DMS153 (cell line): ENCODE measurements at regions not wholly inside any gene's neighbourhood (a gene's known extent, or its start where the extent isn't known, plus 50 kb on each side); places are given as distances from the start of the nearest gene placed in this dataset.

Experiments
- DNase-seq: peaks from one replicate; lab custom pipeline; 2025; lab: John Stamatoyannopoulos, UW

DNA sequence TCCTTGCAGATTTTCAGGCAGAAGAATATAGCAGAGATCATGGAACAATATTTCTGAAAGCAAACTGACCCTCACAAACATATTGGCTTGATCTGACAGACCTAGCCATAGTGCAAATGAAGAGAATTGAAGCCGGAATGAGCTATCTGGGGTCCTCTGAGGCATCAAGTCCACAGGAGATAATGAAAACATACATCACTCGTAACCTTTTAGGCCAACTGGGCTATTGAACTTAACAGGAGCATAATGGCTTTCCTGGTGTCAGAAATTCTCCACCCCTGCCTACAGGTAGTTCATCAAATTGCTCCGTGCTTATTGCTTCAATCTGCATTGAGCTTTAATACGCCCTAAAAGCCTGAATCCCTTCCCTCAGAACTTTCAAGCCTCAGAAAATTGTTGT lies 1414.6 kb upstream of the TENM4 start:
- no peak for DNase-seq

DNA sequence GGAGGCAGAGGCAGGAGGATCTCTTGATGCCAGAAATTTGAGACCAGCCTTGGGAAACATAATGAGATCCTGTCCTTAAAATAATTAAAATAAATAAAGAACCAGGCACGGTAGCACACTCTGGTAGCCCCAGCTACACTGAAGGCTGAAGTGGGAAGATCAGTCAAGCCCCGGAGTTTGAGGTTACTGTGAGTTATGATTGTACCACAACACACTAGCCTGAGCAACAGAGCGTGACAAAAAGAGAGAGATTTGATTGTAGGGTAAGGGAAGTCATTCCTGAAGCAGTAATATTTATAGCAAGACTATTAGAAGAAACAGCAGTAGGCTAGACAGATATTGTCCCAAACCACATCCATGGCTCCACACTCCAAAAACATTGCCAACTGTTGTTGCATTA lies 1408.4 kb upstream of the TENM4 start:
- no peak for DNase-seq

GRCh38 chr11:80846979-80847378 lies 1406.1 kb upstream of the TENM4 start:
- no peak for DNase-seq

GRCh38 chr11:80846442-80846841 lies 1405.6 kb upstream of the TENM4 start:
- DNase-seq, result no peak

GRCh38 chr11:80844110-80844819 lies 1403.4 kb upstream of the TENM4 start:
- no peak for DNase-seq

DNA sequence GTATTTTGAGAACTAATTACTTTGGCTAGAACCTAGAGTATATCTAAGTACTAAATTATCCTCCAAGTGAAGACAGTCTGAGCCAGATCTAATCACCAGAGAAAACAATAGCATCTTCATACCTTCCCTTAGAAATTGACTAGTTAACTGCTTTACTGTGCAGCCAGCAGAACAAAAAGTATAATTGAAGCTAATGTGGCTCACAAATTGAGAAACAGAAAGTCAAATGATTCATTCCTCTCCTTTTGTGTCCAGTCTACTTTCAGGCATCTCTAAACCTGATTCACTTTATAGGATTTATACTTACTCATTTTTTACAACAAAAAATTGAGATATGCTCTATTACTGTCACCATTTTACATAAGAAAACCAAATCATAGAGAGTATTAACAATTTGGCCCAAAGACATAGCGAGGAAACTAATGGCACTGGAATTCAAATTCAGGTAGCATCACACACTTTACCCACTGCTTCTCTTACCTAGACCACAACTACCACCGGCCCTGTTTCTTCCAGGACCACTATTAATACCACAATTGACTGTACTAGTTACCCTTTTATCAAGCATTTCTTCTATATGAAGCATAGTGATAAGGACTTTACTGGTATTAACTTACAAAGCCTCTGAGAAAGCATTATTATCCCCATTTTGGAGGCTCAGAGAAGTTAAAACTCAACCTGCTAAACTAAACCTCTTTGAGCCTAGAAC lies 1402.6 kb upstream of the TENM4 start:
- DNase-seq, result no peak

- DNase-seq, result no peak
These were observed 1401.4 kb upstream of the TENM4 start for GRCh38 chr11:80842246-80842645.

- DNase-seq, result no peak
These were observed 1400.8 kb upstream of the TENM4 start for GRCh38 chr11:80841675-80842074.

- DNase-seq, result no peak
These were observed 1397.3 kb upstream of the TENM4 start for GRCh38 chr11:80838153-80838552.

DNA sequence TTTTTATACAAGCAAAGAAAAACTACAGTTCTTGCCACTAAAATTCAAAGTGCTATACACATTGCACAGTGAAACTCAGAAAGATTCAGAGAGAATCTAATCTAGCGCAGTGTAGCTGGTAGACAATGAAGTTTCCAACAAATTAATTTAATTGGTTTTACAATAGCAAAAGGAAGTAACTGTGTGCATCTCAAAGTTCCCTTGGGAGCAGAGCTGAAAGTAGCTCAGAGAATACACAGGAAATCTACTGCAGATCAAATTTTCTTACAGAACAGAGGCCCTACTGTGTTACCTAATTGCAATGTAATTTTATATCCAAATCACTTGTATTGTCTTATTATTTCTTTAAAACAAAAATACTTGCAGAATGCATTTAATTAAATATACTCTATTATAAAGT lies 1396.2 kb upstream of the TENM4 start:
- DNase-seq, result no peak

GRCh38 chr11:80831374-80831773 lies 1390.5 kb upstream of the TENM4 start:
- DNase-seq, result no peak

DNA sequence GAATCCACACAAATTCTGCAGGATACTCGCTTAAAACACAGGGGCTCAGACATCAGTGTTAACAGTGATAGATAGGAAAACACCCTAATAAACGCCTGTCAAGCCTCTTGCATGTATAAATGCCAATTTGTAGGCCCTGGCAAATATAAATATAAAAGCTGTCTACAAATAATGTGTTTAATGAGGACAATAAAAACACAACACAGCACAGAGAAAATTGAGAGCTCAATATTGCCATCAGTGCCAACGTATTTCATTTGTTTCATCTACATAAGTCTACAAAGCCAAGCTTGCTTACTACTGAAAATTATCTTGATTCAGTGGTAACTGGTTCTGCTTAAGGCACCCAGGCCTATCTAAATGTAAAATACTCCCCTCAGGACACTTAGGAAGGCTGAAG lies 1387.0 kb upstream of the TENM4 start:
- no peak for DNase-seq

DNA sequence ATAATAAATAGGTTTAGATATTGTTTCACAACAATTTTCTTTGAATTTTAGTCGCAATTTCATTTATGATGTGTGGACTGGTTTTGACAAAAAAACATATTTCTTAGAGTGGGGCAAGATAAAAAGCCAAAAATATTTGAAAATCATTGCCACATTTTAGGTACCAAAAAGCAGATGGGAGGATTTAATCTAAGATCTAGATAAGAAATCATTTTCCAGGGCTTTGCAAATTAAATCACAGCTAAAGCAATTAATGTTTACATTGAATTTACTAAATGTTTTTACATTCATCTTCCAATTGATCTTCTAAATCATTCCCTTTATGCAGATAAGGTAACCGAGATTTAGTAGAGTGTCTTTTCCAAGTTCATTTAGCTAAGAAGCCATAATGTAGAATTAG lies 1386.0 kb upstream of the TENM4 start:
- no peak for DNase-seq

- DNase-seq, result no peak
These were observed 1381.5 kb upstream of the TENM4 start for GRCh38 chr11:80822308-80822707.

- no peak for DNase-seq
These were observed 1378.4 kb upstream of the TENM4 start for GRCh38 chr11:80819271-80819670.

DNA sequence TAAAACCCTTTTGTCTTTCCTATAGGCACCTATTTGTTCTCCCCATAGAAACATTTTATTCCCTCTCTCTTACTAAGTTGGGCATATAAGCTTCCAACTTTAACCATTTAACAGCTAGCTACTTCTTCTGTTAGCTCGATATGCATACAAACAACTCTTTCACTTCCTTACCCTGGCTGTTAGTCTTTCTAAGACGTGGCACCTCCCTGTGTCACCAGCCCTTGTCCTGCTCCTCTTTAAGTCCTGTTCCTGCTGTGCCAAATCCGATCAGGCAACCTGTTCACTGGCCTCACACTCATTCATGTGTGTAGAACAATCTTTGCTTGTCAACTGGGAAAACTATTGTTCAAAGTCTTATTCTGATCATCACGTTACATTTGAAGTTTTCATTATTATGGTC lies 1376.1 kb upstream of the TENM4 start:
- no peak for DNase-seq

DNA sequence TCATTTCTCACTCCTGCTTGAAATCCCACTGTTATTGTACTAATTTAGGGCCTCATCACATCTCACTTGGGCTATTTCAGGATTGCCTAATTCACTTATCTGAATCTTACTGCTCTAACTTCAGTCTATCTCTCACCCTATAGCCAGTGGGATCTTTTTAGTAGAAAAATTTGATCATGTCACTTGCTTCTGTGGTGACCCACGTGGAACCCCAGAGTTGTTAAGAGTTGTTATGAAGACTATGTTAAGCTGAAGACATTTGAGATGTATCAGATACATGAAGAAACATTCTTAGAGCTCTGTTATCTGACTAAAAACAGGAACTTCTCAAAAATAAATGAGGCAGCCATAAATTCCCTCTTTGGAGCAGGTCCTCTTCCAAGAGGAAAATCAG lies 1375.6 kb upstream of the TENM4 start:
- DNase-seq, result no peak

- no peak for DNase-seq
These were observed 1375.1 kb upstream of the TENM4 start for GRCh38 chr11:80815752-80816453.

- no peak for DNase-seq
These were observed 1374.0 kb upstream of the TENM4 start for GRCh38 chr11:80814813-80815212.

GRCh38 chr11:80810695-80811094 lies 1369.9 kb upstream of the TENM4 start:
- DNase-seq, result no peak

DNA sequence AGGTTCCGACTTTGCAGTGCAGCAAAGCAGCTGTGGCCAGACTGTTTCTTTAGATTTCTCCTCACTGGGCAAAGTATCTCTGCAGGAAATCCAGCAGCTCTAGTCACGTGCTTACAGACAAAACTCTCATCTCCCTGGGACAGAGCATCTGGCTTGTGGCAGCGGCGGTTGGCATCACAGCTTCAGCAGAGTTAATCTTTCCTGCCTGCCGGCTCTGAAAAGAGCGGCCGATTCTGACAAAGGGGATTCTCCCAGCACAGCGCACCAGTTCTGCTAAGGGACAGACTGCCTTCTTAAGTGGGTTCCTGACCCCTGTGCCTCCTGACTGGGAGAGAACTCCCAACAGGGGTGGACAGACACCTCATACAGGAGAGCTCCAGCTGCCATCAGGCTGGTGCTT lies 1357.3 kb upstream of the TENM4 start:
- no peak for DNase-seq

GRCh38 chr11:80783561-80783960 lies 1342.7 kb upstream of the TENM4 start:
- DNase-seq, result no peak
